BE2C (cell line): ENCODE measurements at regions not wholly inside any gene's neighbourhood (a gene's known extent, or its start where the extent isn't known, plus 50 kb on each side); places are given as distances from the start of the nearest gene placed in this dataset.

Experiments
- DNase-seq: peaks from one replicate; pipeline ENCODE4 v3.0.0-alpha.2; 2020
- H3K27me3 ChIP-seq: fragments of 250-450 bp; sonication (Bioruptor Pico); 2 replicates; pipeline ENCODE4 v1.5.1; 2020; ENCODE audit warnings: mild to moderate bottlenecking
- H3K36me3 ChIP-seq: fragments of 250-450 bp; sonication (Bioruptor Pico); 2 replicates; pipeline ENCODE4 v1.5.1; 2020; ENCODE audit warnings: mild to moderate bottlenecking
- H3K4me1 ChIP-seq: fragments of 250-450 bp; sonication (Bioruptor Pico); 2 replicates; pipeline ENCODE4 v1.5.1; 2020
- H3K4me3 ChIP-seq: 2 replicates; pipeline ENCODE4 v1.5.1; 2011; ENCODE audit warnings: low read depth, low read length
- H3K9me3 ChIP-seq: fragments of 250-450 bp; sonication (Bioruptor Pico); 2 replicates; pipeline ENCODE4 v1.5.1; 2020
- CTCF ChIP-seq: IDR thresholded peaks from 2 replicates; pipeline ENCODE4 v1.5.1; 2012; ENCODE audit warnings: mild to moderate bottlenecking, low read depth, low read length

- Histone ChIP-seq H3K4me1 (no peaks in the 10 kb centered on the region), H3K36me3 (no peaks in the 10 kb centered on the region), H3K4me3 (no peak overlapping the region), H3K9me3 (no peaks in the 10 kb centered on the region), H3K27me3 (no peaks in the 10 kb centered on the region)
- TF ChIP-seq CTCF = no peak
- DNase-seq = no peak
These were observed 306.3 kb upstream of the POU3F1 start for GRCh38 chr1:38352869-38353268.

- H3K36me3 ChIP-seq = no peaks in the 10 kb centered on the region
- H3K9me3 ChIP-seq = no peaks in the 10 kb centered on the region
- H3K4me1 ChIP-seq = no peaks in the 10 kb centered on the region
- H3K27me3 ChIP-seq = no peaks in the 10 kb centered on the region
- no peak overlapping the region for H3K4me3 ChIP-seq
- no peak for DNase-seq
- TF ChIP-seq CTCF = no peak
These were observed 301.0 kb upstream of the POU3F1 start for GRCh38 chr1:38347446-38348175.

- DNase-seq = no peak
- Histone ChIP-seq H3K9me3 (no peaks in the 10 kb centered on the region), H3K27me3 (no peaks in the 10 kb centered on the region), H3K4me3 (no peak overlapping the region), H3K36me3 (no peaks in the 10 kb centered on the region), H3K4me1 (no peaks in the 10 kb centered on the region)
- no peak for TF ChIP-seq CTCF
These were observed 298.1 kb upstream of the POU3F1 start for GRCh38 chr1:38344716-38345115.

GRCh38 chr1:38341694-38342093, 295.1 kb upstream of the POU3F1 start:
- no peak for DNase-seq
- Histone ChIP-seq H3K27me3 (peaks cover 3% of the 10 kb centered on the region; the same call in 1 of the 2 replicates), H3K4me1 (no peaks in the 10 kb centered on the region), H3K4me3 (no peak overlapping the region), H3K36me3 (no peaks in the 10 kb centered on the region), H3K9me3 (no peaks in the 10 kb centered on the region)
- TF ChIP-seq CTCF = no peak

GRCh38 chr1:38340409-38340808, 293.8 kb upstream of the POU3F1 start:
- no peaks in the 10 kb centered on the region for H3K4me1 ChIP-seq
- H3K9me3 ChIP-seq = no peaks in the 10 kb centered on the region
- TF ChIP-seq CTCF = no peak
- peaks cover 3% of the 10 kb centered on the region; the same call in 1 of the 2 replicates for H3K27me3 ChIP-seq
- DNase-seq = no peak
- H3K36me3 ChIP-seq = no peaks in the 10 kb centered on the region
- H3K4me3 ChIP-seq = no peak overlapping the region

GRCh38 chr1:38337711-38338110, 291.1 kb upstream of the POU3F1 start:
- no peaks in the 10 kb centered on the region for H3K9me3 ChIP-seq
- no peak for TF ChIP-seq CTCF
- no peaks in the 10 kb centered on the region for H3K36me3 ChIP-seq
- no peaks in the 10 kb centered on the region for H3K4me1 ChIP-seq
- no peak for DNase-seq
- no peak overlapping the region for H3K4me3 ChIP-seq
- H3K27me3 ChIP-seq = peaks cover 3% of the 10 kb centered on the region; the same call in 1 of the 2 replicates
